K562 (cell line): ENCODE measurements at regions not wholly inside any gene's neighbourhood (a gene's known extent, or its start where the extent isn't known, plus 50 kb on each side); places are given as distances from the start of the nearest gene placed in this dataset.

Source experiments
- ATAC-seq: fragments of 200-7000 bp; cut with Tn5 transposase; 3 replicates; pipeline ENCODE4 v1.9.1; 2020; ENCODE audit warnings: moderate library complexity
- BruUV-seq: library from RNA; stranded (reverse); fragments of 400-500 nt; replicated peaks from 2 replicates; lab custom pipeline; 2021; lab: Mats Ljungman, UMichigan
- CTCF ChIA-PET: fragments of 300-600 bp; formaldehyde crosslinking; extraction: SDS; loops from one replicate; lab custom pipeline; 2021; ENCODE audit warnings: low intra/inter-chr PET ratio; lab: Yijun Ruan, JAX
- POLR2A ChIA-PET: fragments of 300-600, 350-650 bp; sonication (Branson Sonifier 250); formaldehyde crosslinking; extraction: SDS; loops from one replicate; lab custom pipeline; 2021; ENCODE audit warnings: antibody characterized with exemption, inconsistent platforms; lab: Yijun Ruan, JAX
- DNase-seq, 4 experiments: peaks; one replicate each; pipeline versions ENCODE4 v3.0.0 to v3.0.0-alpha.2; 2011 to 2018; ENCODE audit warnings: low spot score in 3 of 4, mixed read lengths in 3 of 4; ENCODE audit errors: extremely low read depth in 1 of 4
- FAIRE-seq: peaks from 2 replicates; lab custom pipeline; 2011; peaks lifted over from hg19 to GRCh38; lab: Jason Lieb, UNC
- H2AFZ ChIP-seq: 2 replicates; pipeline ENCODE4 v1.6.0; 2011; ENCODE audit warnings: low read depth, low read length, control low read depth, inconsistent platforms
- H3K27ac ChIP-seq: fragments of 200-600 bp; 3 replicates; pipeline ENCODE4 v1.8.0; 2011; ENCODE audit warnings: low read depth, mild to moderate bottlenecking, control low read depth, inconsistent platforms, low read length, moderate library complexity, mixed read lengths; ENCODE audit errors: extremely low read depth
- H3K27me3 ChIP-seq, 2 experiments: fragments of 300-600 bp in 1 of 2; 2 replicates in 1 of 2; 3 replicates in 1 of 2; pipeline versions ENCODE4 v1.6.0 to v1.8.0; 2011; ENCODE audit warnings: inconsistent platforms in 2 of 2, low read length in 2 of 2, mild to moderate bottlenecking in 1 of 2, mixed read lengths in 1 of 2, moderate library complexity in 1 of 2; ENCODE audit not compliant: control insufficient read depth in 2 of 2, insufficient read depth in 2 of 2
- H3K36me3 ChIP-seq: fragments of 300-600 bp; 3 replicates; pipeline ENCODE4 v1.8.0; 2011; ENCODE audit warnings: mild to moderate bottlenecking, low read length, inconsistent platforms; ENCODE audit not compliant: control insufficient read depth, insufficient read depth
- H3K4me1 ChIP-seq, 2 experiments: fragments of 200-600 bp in 1 of 2; replicated peaks in 1 of 2; 2 replicates in 1 of 2; 3 replicates in 1 of 2; pipeline versions ENCODE4 v1.5.1 to v1.8.0; 2011; ENCODE audit warnings: inconsistent platforms in 2 of 2, low read length in 2 of 2, mild to moderate bottlenecking in 1 of 2, mixed read lengths in 1 of 2, moderate library complexity in 1 of 2; ENCODE audit not compliant: control insufficient read depth in 2 of 2, insufficient read depth in 2 of 2
- H3K4me2 ChIP-seq: 2 replicates; pipeline ENCODE4 v1.6.1; 2011; ENCODE audit warnings: low read length, control low read depth, inconsistent platforms, mixed read lengths; ENCODE audit not compliant: insufficient read depth
- H3K4me3 ChIP-seq: fragments of 200-600 bp; sonication (generic), shearing (Covaris generic); 2 replicates; pipeline ENCODE4 v1.5.1; 2016; ENCODE audit warnings: control low read depth, inconsistent platforms
- H3K79me2 ChIP-seq: fragments of 200-600 bp; 3 replicates; pipeline ENCODE4 v1.8.0; 2011; ENCODE audit warnings: low read length, inconsistent platforms; ENCODE audit not compliant: control insufficient read depth, insufficient read depth
- H3K9ac ChIP-seq, 2 experiments: 2 replicates each; pipeline versions ENCODE4 v1.6.0 to v1.6.1; 2011; ENCODE audit warnings: low read depth in 2 of 2, low read length in 2 of 2, control low read depth in 1 of 2, inconsistent platforms in 1 of 2, mild to moderate bottlenecking in 1 of 2, mixed read lengths in 1 of 2; ENCODE audit not compliant: insufficient read depth in 1 of 2
- H3K9me1 ChIP-seq: one replicate; pipeline ENCODE4 v1.6.0; 2011; ENCODE audit warnings: inconsistent platforms, mild to moderate bottlenecking, low read length, moderate library complexity; ENCODE audit not compliant: control insufficient read depth, insufficient read depth
- H3K9me3 ChIP-seq: replicated peaks from 2 replicates; pipeline ENCODE4 v1.5.1; 2011; ENCODE audit warnings: low read depth, low read length, inconsistent platforms; ENCODE audit not compliant: control insufficient read depth, insufficient read depth
- H4K20me1 ChIP-seq: replicated peaks from 2 replicates; pipeline ENCODE4 v1.6.1; 2011; ENCODE audit warnings: low read length, inconsistent platforms, mixed read lengths; ENCODE audit not compliant: control insufficient read depth, insufficient read depth
- CCAR2 ChIP-seq: fragments of 200-400 bp; formaldehyde crosslinking; IDR thresholded peaks from 2 replicates; pipeline ENCODE4 v1.6.1; 2017; ENCODE audit warnings: mild to moderate bottlenecking, low read depth, low read length
- CEBPG ChIP-seq, 3 experiments: fragments of 200-800 bp in 1 of 3; sonication (Bioruptor generic) in 1 of 3; sonication (generic) in 1 of 3; formaldehyde crosslinking in 1 of 3; IDR thresholded peaks in 2 of 3; conservative IDR thresholded peaks in 1 of 3; 2 replicates each; pipeline versions ENCODE4 v1.6.1 to v1.8.0; 2016 to 2022; ENCODE audit warnings: missing compliant biosample characterization in 2 of 3, missing genetic modification characterization in 2 of 3, mild to moderate bottlenecking in 1 of 3, missing genetic modification reagents in 1 of 3
- HDAC8 ChIP-seq: fragments of 450-650 bp; IDR thresholded peaks from 2 replicates; pipeline ENCODE4 v1.6.1; 2016; ENCODE audit warnings: mild to moderate bottlenecking, missing genetic modification characterization, moderate library complexity, missing compliant biosample characterization
- MCM2 ChIP-seq: fragments of 450-650 bp; IDR thresholded peaks from 2 replicates; pipeline ENCODE4 v1.6.1; 2017; ENCODE audit warnings: low read depth, mild to moderate bottlenecking
- PTRF ChIP-seq: fragments of 450-650 bp; IDR thresholded peaks from 2 replicates; pipeline ENCODE4 v1.6.1; 2016; ENCODE audit warnings: mild to moderate bottlenecking, missing genetic modification characterization, missing compliant biosample characterization
- RCOR1 ChIP-seq, 2 experiments: IDR thresholded peaks; 2 replicates each; pipeline ENCODE4 v1.6.1; 2012; ENCODE audit warnings: low read depth in 2 of 2, low read length in 2 of 2, borderline replicate concordance in 1 of 2, improper control_type of control experiment in 1 of 2
- ZNF282 ChIP-seq: sonication (generic); formaldehyde crosslinking; IDR thresholded peaks from 2 replicates; pipeline ENCODE4 v1.8.1; 2023; ENCODE audit warnings: missing genetic modification reagents
- ZNF57 ChIP-seq: fragments of 450-650 bp; formaldehyde crosslinking; IDR thresholded peaks from 2 replicates; pipeline ENCODE4 v1.4.0; 2020; ENCODE audit warnings: mild to moderate bottlenecking, moderate library complexity
- ZNF583 ChIP-seq: fragments of 250-450 bp; sonication (Bioruptor Pico); IDR thresholded peaks from 2 replicates; pipeline ENCODE4 v1.4.0; 2020
- ZNF830 ChIP-seq: fragments of 250-450 bp; sonication (Bioruptor Pico); IDR thresholded peaks from 2 replicates; pipeline ENCODE4 v1.5.0; 2021; ENCODE audit warnings: mild to moderate bottlenecking
- WGBS: fragments of 100-300 bp; shearing (Covaris generic); methylation state at CpG from one replicate; pipeline ENCODE4 v1.1.6; 2016; ENCODE audit warnings: low coverage, mixed read lengths; ENCODE audit not compliant: insufficient coverage; ENCODE audit errors: missing lambda C conversion rate; 5-methylcytosine and 5-hydroxymethylcytosine counted together
- in situ Hi-C: fragments of 300-500 bp; cut with MboI; formaldehyde crosslinking; loops from 4 replicates; pipeline ENCODE4 v1.15.0; 2018; ENCODE audit warnings: inconsistent platforms, mixed read lengths
- intact Hi-C: fragments of 100-400 bp; cut with micrococcal nuclease; formaldehyde crosslinking; loops from 2 replicates; pipeline ENCODE4 v1.14.2; 2022
- TF ChIP-seq, protein P1 (sequence below): fragments of 450-650 bp; IDR thresholded peaks from 2 replicates; pipeline ENCODE4 v1.7.1; 2018; ENCODE audit warnings: mild to moderate bottlenecking, low read depth; ENCODE audit not compliant: partially characterized antibody
- TF ChIP-seq, protein P2 (sequence below), 3 experiments: fragments of 200-800 bp in 1 of 3; sonication (Bioruptor generic) in 1 of 3; sonication (generic) in 1 of 3; formaldehyde crosslinking in 1 of 3; IDR thresholded peaks; 2 replicates each; pipeline versions ENCODE4 v1.6.1 to v1.8.0; 2016 to 2022; ENCODE audit warnings: mild to moderate bottlenecking in 2 of 3, missing compliant biosample characterization in 2 of 3, missing genetic modification characterization in 2 of 3, missing genetic modification reagents in 1 of 3

GRCh38 chr15:69865369-69865768 is 232.3 kb downstream of the TLE3 start:
- no peak for FAIRE-seq
- Histone ChIP-seq H2AFZ (no peak overlapping the region), H3K9me3 (no peaks in the 10 kb centered on the region), H3K4me3 (no peak overlapping the region), H3K79me2 (no peaks in the 10 kb centered on the region), H3K9me1 (no peaks in the 10 kb centered on the region), H3K4me2 (no peak overlapping the region), H4K20me1 (no peaks in the 10 kb centered on the region; the same call in 1 of the 2 replicates), H3K36me3 (no peaks in the 10 kb centered on the region), H3K27ac (no peak overlapping the region), H3K4me1 (no peaks in the 10 kb centered on the region), H3K27me3 (peaks cover 0 to 2% of the 10 kb centered on the region in 2 experiments; a peak in 2 of 5 replicates), H3K9ac (no peak overlapping the region)
- WGBS = 4% methylated on average over 3 of the region's 3 CpGs
- intact Hi-C loops (no loop called here), in situ Hi-C loops (no loop called here)
- BruUV-seq = no TSS peak
- no peak for ATAC-seq
- ChIA-PET POLR2A (interaction anchor here (1.5 kb wide), 1 partner anchor 9 kb away, joined by 4 read pairs; no protein-coding TSS in a partner anchor), CTCF (no interaction called here)
- no peak for TF ChIP-seq RCOR1 (IDR thresholded peaks at IDR 0.05; ENCODE audit: borderline replicate concordance in 1 of 2, low read depth in 2 of 2, low read length in 2 of 2)
- DNase-seq = no peak

DNA sequence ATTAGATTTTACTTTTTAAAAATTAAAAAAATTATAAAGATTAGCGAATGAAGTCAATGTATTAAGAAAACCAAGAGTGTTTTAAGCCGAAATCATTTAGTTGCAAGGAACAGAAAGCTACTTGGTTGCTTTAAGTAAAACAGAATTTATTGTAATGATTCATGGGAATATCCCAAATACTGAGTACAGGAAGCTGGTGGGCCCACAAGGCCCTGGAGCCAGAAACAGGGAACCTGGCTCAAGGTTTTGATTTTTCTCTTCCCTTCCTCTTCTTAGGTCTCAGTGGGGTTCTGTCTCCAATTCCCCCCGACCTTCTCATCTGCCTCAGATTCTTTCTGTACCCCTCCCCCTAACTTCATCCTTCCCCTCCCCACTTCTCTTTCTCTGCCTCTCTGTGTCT is 229.0 kb downstream of the TLE3 start:
- no peak overlapping the region for H3K9ac ChIP-seq
- H3K27ac ChIP-seq = no peak overlapping the region
- peaks cover 2 to 3% of the 10 kb centered on the region in 2 experiments; a peak in 1 of 5 replicates for H3K27me3 ChIP-seq
- H3K36me3 ChIP-seq = no peaks in the 10 kb centered on the region
- H2AFZ ChIP-seq = no peak overlapping the region
- H3K9me3 ChIP-seq = no peaks in the 10 kb centered on the region
- H3K4me1 ChIP-seq = no peaks in the 10 kb centered on the region
- no peak overlapping the region for H3K4me2 ChIP-seq
- no peaks in the 10 kb centered on the region; the same call in 1 of the 2 replicates for H4K20me1 ChIP-seq
- ChIA-PET CTCF (no interaction called here), POLR2A (interaction anchor here (0.7 to 0.9 kb wide), 2 partner anchors 13 to 562 kb away, joined by 4 read pairs; no protein-coding TSS in a partner anchor)
- H3K79me2 ChIP-seq = no peaks in the 10 kb centered on the region
- in situ Hi-C loops = no loop called here
- WGBS = 0% methylated on average over 2 of the region's 3 CpGs
- intact Hi-C loops = no loop called here
- FAIRE-seq = no peak
- no peak for DNase-seq
- no peaks in the 10 kb centered on the region for H3K9me1 ChIP-seq
- no TSS peak for BruUV-seq
- no peak overlapping the region for H3K4me3 ChIP-seq
- ATAC-seq = no peak
- TF ChIP-seq ZNF282 (CRISPR knock-in tag) (no peak), ZNF583 (CRISPR knock-in tag) (no peak), ZNF57 (CRISPR knock-in tag) (no peak), ZNF830 (CRISPR knock-in tag) (no peak), HDAC8 (no peak), CEBPG (CRISPR knock-in tag; IDR thresholded peaks at IDR 0.05) (no peak), CEBPG (tag; conservative IDR thresholded peaks at IDR 0.05 in 1 of 2, IDR thresholded peaks at IDR 0.05 in 1 of 2) (no peak), MCM2 (no peak), PTRF (no peak), CCAR2 (no peak)
- TF ChIP-seq, protein P1, sequence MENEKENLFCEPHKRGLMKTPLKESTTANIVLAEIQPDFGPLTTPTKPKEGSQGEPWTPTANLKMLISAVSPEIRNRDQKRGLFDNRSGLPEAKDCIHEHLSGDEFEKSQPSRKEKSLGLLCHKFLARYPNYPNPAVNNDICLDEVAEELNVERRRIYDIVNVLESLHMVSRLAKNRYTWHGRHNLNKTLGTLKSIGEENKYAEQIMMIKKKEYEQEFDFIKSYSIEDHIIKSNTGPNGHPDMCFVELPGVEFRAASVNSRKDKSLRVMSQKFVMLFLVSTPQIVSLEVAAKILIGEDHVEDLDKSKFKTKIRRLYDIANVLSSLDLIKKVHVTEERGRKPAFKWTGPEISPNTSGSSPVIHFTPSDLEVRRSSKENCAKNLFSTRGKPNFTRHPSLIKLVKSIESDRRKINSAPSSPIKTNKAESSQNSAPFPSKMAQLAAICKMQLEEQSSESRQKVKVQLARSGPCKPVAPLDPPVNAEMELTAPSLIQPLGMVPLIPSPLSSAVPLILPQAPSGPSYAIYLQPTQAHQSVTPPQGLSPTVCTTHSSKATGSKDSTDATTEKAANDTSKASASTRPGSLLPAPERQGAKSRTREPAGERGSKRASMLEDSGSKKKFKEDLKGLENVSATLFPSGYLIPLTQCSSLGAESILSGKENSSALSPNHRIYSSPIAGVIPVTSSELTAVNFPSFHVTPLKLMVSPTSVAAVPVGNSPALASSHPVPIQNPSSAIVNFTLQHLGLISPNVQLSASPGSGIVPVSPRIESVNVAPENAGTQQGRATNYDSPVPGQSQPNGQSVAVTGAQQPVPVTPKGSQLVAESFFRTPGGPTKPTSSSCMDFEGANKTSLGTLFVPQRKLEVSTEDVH = no peak
- TF ChIP-seq, protein P2, sequence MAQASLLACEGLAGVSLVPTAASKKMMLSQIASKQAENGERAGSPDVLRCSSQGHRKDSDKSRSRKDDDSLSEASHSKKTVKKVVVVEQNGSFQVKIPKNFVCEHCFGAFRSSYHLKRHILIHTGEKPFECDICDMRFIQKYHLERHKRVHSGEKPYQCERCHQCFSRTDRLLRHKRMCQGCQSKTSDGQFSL (CRISPR knock-in tag; IDR thresholded peaks at IDR 0.05) = no peak
- TF ChIP-seq, protein P2 (tag; IDR thresholded peaks at IDR 0.05) = no peak
